Thoracic aorta (tissue), 2 donors: ENCODE measurements at regions not wholly inside any gene's neighbourhood (a gene's known extent, or its start where the extent isn't known, plus 50 kb on each side); places are given as distances from the start of the nearest gene placed in this dataset.

Experiments used
- ATAC-seq: fragments of 150-250 bp; one replicate; pipeline ENCODE4 v1.8.0; 2017; ENCODE audit warnings: low read depth; ENCODE audit not compliant: insufficient number of reproducible peaks, low FRiP score
- DNase-seq: peaks from one replicate; pipeline ENCODE4 v3.0.0-alpha.2; 2020; ENCODE audit warnings: low spot score
- H3K27ac ChIP-seq, 2 donors: fragments of 200-600 bp; sonication (generic); 1 replicate in 1 of 2; 2 replicates in 1 of 2; pipeline ENCODE4 v1.5.1; 2016; ENCODE audit warnings: mild to moderate bottlenecking in 2 of 2, moderate library complexity in 2 of 2
- H3K27me3 ChIP-seq: fragments of 200-600 bp; sonication (generic); replicated peaks from 2 replicates; pipeline ENCODE4 v1.6.0; 2016; ENCODE audit warnings: mild to moderate bottlenecking; ENCODE audit not compliant: insufficient read depth
- H3K36me3 ChIP-seq: fragments of 200-600 bp; sonication (generic); one replicate; pipeline ENCODE4 v1.5.1; 2016
- H3K4me1 ChIP-seq, 2 donors: fragments of 200-600 bp; sonication (generic); 1 replicate in 1 of 2; 2 replicates in 1 of 2; pipeline versions ENCODE4 v1.5.1 to v1.6.0; 2016; ENCODE audit warnings: low read depth in 2 of 2, mild to moderate bottlenecking in 1 of 2; ENCODE audit not compliant: control insufficient read depth in 1 of 2
- H3K4me3 ChIP-seq: fragments of 200-600 bp; sonication (generic); 2 replicates; pipeline ENCODE4 v1.5.1; 2016; ENCODE audit warnings: mild to moderate bottlenecking
- H3K9me3 ChIP-seq: fragments of 200-600 bp; sonication (generic); 2 replicates; pipeline ENCODE4 v1.5.1; 2016
- CTCF ChIP-seq: fragments of 200-600 bp; sonication (generic); IDR thresholded peaks from one replicate; pipeline ENCODE4 v1.5.1; 2019; ENCODE audit warnings: antibody characterized with exemption

- DNase-seq (no peak), ATAC-seq (no peak)
- no peak for TF ChIP-seq CTCF
These were observed 137.3 kb downstream of the CRLF2 start for GRCh38 chrX:1075156-1075555.

DNA sequence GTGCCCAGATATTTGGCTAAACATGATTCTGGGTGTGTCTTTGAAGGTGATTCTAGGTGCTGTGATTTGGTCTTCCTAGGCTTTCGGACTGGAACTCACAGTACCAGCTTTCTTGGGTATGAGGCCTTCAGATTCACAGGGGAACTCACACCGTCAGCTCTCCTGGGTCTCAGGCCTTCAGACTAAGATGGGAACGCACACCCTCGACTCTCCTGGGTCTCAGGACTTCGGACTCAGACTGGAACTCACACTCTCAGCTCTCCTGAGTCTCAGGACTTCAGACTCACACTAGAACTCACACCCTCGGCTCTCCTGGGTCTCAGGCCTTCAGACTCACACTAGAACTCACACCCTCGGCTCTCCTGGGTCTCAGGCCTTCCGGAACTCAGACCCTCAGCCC lies 137.7 kb downstream of the CRLF2 start:
- no peak overlapping the region for H3K27ac ChIP-seq
- H3K4me1 ChIP-seq, result no peaks in the 10 kb centered on the region
- H3K36me3 ChIP-seq, result no peaks in the 10 kb centered on the region
- H3K27me3 ChIP-seq, result no peaks in the 10 kb centered on the region
- no peak for TF ChIP-seq CTCF
- no peak overlapping the region for H3K4me3 ChIP-seq
- peaks cover 7% of the 10 kb centered on the region for H3K9me3 ChIP-seq
- ATAC-seq (no peak), DNase-seq (no peak)

More at GRCh38 chrX:1075156-1075555, 137.3 kb downstream of the CRLF2 start:
- peaks cover 7% of the 10 kb centered on the region for H3K9me3 ChIP-seq
- no peak overlapping the region for H3K27ac ChIP-seq
- H3K4me3 ChIP-seq, result no peak overlapping the region
- H3K27me3 ChIP-seq, result no peaks in the 10 kb centered on the region
- no peaks in the 10 kb centered on the region for H3K36me3 ChIP-seq
- H3K4me1 ChIP-seq, result no peaks in the 10 kb centered on the region

GRCh38 chrX:1074172-1074571 lies 138.3 kb downstream of the CRLF2 start:
- no peaks in the 10 kb centered on the region for H3K27me3 ChIP-seq
- ATAC-seq (no peak), DNase-seq (no peak)
- no peak overlapping the region for H3K27ac ChIP-seq
- no peaks in the 10 kb centered on the region for H3K4me1 ChIP-seq
- no peaks in the 10 kb centered on the region for H3K36me3 ChIP-seq
- peaks cover 8% of the 10 kb centered on the region for H3K9me3 ChIP-seq
- no peak overlapping the region for H3K4me3 ChIP-seq
- TF ChIP-seq CTCF, result no peak

DNA sequence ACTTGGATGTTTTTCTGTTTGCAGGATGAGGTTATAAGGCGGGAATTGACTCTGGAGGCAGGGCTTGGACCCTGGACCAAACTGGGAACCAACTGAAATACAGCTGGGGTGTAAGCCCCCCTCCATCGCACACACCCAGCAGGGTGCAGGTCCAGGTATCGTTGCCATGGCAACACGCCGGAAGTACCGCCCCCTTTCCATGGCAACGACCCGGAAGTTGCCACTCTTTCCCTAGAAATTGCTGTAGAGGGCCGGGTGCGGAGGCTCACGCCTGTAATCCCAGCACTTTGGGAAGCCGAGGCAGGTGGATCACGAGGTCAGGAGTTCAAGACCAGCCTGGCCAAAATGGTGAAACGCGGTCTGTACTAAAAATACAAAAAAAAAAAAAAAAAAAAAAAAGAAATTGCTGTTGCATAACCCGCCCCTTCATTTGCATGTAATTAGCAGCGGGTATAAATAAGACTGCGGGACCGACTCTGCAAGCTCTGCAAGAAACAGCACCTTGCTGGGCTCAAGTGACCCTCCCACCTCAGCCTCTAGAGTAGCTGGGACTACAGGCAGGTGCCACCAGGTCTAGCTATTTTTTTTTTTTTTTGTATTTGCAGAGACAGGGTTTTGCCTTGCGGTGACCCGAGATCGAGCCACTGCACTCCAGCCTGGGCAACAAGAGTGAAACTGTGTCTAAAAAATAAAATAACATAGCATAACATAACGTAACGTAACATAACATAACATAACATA lies 139.6 kb downstream of the CRLF2 start:
- Histone ChIP-seq H3K27me3 (no peaks in the 10 kb centered on the region), H3K36me3 (no peaks in the 10 kb centered on the region), H3K4me3 (no peak overlapping the region), H3K27ac (no peak overlapping the region), H3K9me3 (peaks cover 10% of the 10 kb centered on the region), H3K4me1 (no peaks in the 10 kb centered on the region)
- DNase-seq (no peak), ATAC-seq (no peak)
- TF ChIP-seq CTCF, result no peak

DNA sequence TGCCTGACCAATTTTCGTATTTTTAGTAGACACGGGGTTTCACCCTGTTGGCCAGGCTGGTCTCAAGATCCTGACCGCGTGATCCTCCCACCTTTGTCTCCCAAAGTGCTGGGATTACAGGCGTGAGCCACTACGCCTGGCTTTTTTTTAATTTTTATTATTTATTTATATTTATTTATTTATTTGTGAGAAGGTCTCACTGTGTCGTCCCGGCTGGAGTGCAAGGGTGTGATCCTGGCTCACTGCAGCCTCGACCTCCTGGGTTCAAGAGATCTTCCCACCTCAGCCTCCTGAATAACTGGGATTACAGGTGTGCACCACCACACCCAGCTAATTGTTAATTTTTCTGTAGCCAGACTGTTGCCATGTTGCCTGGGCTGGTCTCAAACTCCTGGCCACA lies 141.1 kb downstream of the CRLF2 start:
- TF ChIP-seq CTCF, result no peak
- no peaks in the 10 kb centered on the region for H3K36me3 ChIP-seq
- no peak for ATAC-seq
- DNase-seq, result no peak
- H3K4me3 ChIP-seq, result no peak overlapping the region
- H3K27ac ChIP-seq, result no peak overlapping the region
- peaks cover 10% of the 10 kb centered on the region for H3K9me3 ChIP-seq
- no peaks in the 10 kb centered on the region for H3K27me3 ChIP-seq
- H3K4me1 ChIP-seq, result no peaks in the 10 kb centered on the region
